SU-DHL-6 (cell line): ENCODE measurements at regions not wholly inside any gene's neighbourhood (a gene's known extent, or its start where the extent isn't known, plus 50 kb on each side); places are given as distances from the start of the nearest gene placed in this dataset.

Experiments
- H2AFZ ChIP-seq: fragments of 200-600 bp; sonication (generic); 2 replicates; pipeline ENCODE4 v1.6.1; 2014; ENCODE audit warnings: low read depth, mild to moderate bottlenecking, moderate library complexity, mixed read lengths, antibody characterized with exemption, low read length; ENCODE audit not compliant: severe bottlenecking
- H3F3A ChIP-seq: fragments of 200-600 bp; shearing (Covaris generic); 2 replicates; pipeline ENCODE4 v1.6.0; 2016; ENCODE audit warnings: antibody characterized with exemption, mild to moderate bottlenecking; ENCODE audit not compliant: insufficient read depth
- H3K27ac ChIP-seq: fragments of 200-600 bp; sonication (generic); 2 replicates; pipeline ENCODE4 v1.5.1; 2016; ENCODE audit warnings: low read depth, mild to moderate bottlenecking, low read length, moderate library complexity, mixed read lengths
- H3K27me3 ChIP-seq: fragments of 200-600 bp; sonication (generic), shearing (Covaris generic); 2 replicates; pipeline ENCODE4 v1.6.0; 2014; ENCODE audit warnings: mild to moderate bottlenecking, low read length
- H3K36me3 ChIP-seq: fragments of 200-600 bp; sonication (generic); 2 replicates; pipeline ENCODE4 v1.6.1; 2014; ENCODE audit warnings: mild to moderate bottlenecking, low read length, mixed read lengths
- H3K4me2 ChIP-seq: fragments of 300-600, 200-600 bp; shearing (Covaris generic), sonication (generic); 2 replicates; pipeline ENCODE4 v1.6.0; 2014; ENCODE audit warnings: low read length, low read depth, mild to moderate bottlenecking; ENCODE audit not compliant: poor library complexity, severe bottlenecking
- H3K4me3 ChIP-seq: fragments of 200-600 bp; sonication (generic); 2 replicates; pipeline ENCODE4 v1.5.1; 2014; ENCODE audit warnings: antibody characterized with exemption, low read length, mild to moderate bottlenecking, mixed read lengths; ENCODE audit not compliant: insufficient read depth, poor library complexity, severe bottlenecking
- H3K79me2 ChIP-seq: fragments of 200-600 bp; sonication (generic); 2 replicates; pipeline ENCODE4 v1.6.1; 2014; ENCODE audit warnings: mild to moderate bottlenecking, low read length, moderate library complexity; ENCODE audit not compliant: insufficient read depth
- H3K9ac ChIP-seq: fragments of 200-600 bp; sonication (generic); 2 replicates; pipeline ENCODE4 v1.7.0; 2014; ENCODE audit warnings: mild to moderate bottlenecking, low read length
- H3K9me2 ChIP-seq: fragments of 200-600 bp; sonication (generic); replicated peaks from 2 replicates; pipeline ENCODE4 v1.6.1; 2014; ENCODE audit warnings: low read length; ENCODE audit not compliant: insufficient read depth
- H3K9me3 ChIP-seq: fragments of 200-600 bp; sonication (generic); 2 replicates; pipeline ENCODE4 v1.6.1; 2014; ENCODE audit warnings: low read length, mixed read lengths; ENCODE audit not compliant: insufficient read depth
- H4K20me1 ChIP-seq: fragments of 200-600 bp; sonication (generic); 2 replicates; pipeline ENCODE4 v1.6.1; 2014; ENCODE audit warnings: low read depth, mild to moderate bottlenecking, antibody characterized with exemption, low read length, moderate library complexity, mixed read lengths
- EZH2phosphoT487 ChIP-seq: fragments of 200-600 bp; sonication (generic), shearing (Covaris generic); conservative IDR thresholded peaks from 2 replicates; pipeline ENCODE4 v1.6.1; 2018; ENCODE audit warnings: mild to moderate bottlenecking, antibody characterized with exemption, low read length, moderate library complexity, mixed read lengths
- TF ChIP-seq, protein P1 (sequence below): fragments of 200-600 bp; sonication (generic); IDR thresholded peaks from one replicate; pipeline ENCODE4 v1.5.1; 2017; ENCODE audit warnings: antibody characterized with exemption, mild to moderate bottlenecking, low read length, moderate library complexity; ENCODE audit not compliant: insufficient read depth, poor library complexity, severe bottlenecking

DNA sequence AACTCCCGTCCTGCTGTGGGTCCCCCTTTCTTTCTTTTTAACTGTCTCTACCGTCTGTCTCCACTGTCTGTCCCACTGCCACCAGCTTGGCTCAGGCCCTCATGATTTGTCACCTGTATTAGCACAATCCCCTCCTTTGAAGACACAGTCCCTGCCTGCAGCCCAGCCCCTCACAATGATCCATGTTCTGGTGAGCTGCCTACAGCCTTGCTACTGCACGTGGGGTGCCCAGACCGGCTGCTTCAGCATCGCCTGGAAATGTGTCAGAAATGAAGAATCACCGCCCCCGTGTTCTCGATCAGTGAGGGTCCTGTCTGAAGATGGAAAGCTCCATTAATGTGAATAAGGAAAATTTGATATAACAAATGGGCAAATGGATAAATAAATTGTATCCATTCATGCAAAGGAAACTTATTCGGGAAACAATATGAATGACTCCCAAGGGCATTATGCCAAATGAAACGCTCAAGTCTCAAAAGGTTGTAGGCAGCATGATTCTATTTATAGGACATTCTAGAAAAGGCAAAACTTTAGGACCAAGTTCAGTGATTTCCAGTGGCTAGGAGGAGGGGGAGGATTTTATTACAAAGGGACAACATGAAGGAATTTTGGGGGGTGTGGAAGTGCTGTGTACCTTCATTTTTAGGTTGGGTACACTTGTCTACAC lies 59.4 kb upstream of the CD83 start:
- Histone ChIP-seq H3K4me3 (no peak overlapping the region), H3K9me3 (no peaks in the 10 kb centered on the region), H3K27me3 (no peaks in the 10 kb centered on the region), H4K20me1 (no peaks in the 10 kb centered on the region), H3K36me3 (no peaks in the 10 kb centered on the region), H3K9ac (no peak overlapping the region), H3K4me2 (no peak overlapping the region), H3K79me2 (no peaks in the 10 kb centered on the region), H3K27ac (no peak overlapping the region), H2AFZ (no peak overlapping the region), H3F3A (no peaks in the 10 kb centered on the region), H3K9me2 (no peaks in the 10 kb centered on the region)
- TF ChIP-seq EZH2phosphoT487: no peak

DNA sequence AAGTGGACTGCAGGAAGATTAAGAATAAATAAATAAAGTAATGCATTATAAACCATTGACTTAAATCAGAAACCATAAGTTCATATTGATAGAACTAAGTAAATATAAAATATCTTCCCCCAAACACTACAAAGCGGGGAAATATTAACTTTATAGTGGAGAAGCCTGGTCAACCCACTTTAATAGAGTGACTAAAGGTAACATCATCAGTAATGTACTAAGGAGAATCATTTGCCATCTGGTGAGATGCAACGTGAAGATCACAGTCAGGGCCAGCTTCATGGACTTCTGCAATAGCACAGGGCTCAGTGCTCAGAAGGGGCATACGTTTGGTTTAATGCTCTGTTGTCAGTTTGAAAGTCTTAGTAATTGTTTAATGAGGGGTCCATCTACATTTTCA lies 58.8 kb upstream of the CD83 start:
- Histone ChIP-seq H4K20me1 (no peaks in the 10 kb centered on the region), H3K27me3 (no peaks in the 10 kb centered on the region), H3K9ac (no peak overlapping the region), H2AFZ (no peak overlapping the region), H3K79me2 (no peaks in the 10 kb centered on the region), H3F3A (no peaks in the 10 kb centered on the region), H3K9me3 (no peaks in the 10 kb centered on the region), H3K27ac (no peak overlapping the region), H3K4me2 (no peak overlapping the region), H3K9me2 (no peaks in the 10 kb centered on the region), H3K36me3 (no peaks in the 10 kb centered on the region), H3K4me3 (no peak overlapping the region)
- TF ChIP-seq, protein P1, sequence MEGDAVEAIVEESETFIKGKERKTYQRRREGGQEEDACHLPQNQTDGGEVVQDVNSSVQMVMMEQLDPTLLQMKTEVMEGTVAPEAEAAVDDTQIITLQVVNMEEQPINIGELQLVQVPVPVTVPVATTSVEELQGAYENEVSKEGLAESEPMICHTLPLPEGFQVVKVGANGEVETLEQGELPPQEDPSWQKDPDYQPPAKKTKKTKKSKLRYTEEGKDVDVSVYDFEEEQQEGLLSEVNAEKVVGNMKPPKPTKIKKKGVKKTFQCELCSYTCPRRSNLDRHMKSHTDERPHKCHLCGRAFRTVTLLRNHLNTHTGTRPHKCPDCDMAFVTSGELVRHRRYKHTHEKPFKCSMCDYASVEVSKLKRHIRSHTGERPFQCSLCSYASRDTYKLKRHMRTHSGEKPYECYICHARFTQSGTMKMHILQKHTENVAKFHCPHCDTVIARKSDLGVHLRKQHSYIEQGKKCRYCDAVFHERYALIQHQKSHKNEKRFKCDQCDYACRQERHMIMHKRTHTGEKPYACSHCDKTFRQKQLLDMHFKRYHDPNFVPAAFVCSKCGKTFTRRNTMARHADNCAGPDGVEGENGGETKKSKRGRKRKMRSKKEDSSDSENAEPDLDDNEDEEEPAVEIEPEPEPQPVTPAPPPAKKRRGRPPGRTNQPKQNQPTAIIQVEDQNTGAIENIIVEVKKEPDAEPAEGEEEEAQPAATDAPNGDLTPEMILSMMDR: no peak

DNA sequence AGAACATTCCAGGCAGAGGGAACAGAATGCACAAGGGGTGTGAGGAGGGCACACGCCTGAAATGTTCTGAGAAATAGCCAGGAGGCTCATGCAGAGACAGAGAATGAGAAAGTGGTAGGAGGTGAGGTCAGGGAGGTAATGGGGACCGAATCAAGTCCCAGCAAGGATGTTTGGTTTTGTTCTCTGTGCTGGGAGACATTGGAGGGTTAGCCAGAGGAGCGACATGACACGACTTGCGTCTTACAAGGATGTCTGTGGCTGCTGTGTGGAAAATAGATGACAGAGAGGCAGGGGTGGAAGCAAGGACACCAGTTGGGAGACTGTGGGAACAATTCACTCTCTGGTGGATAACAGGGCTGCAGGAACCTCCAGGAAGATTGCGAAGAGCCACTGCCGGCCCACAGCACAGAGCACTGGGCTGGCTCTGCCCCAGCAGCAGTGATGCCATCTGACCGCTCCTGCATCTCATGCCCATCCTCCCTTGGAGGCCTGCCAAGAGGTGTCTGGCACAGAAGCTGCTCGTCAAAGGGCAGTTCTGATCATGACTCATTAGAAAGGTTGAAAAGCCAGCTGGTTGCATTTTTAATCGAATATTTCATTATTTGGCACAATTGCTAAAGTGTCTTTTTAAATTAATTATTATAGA lies 57.7 kb upstream of the CD83 start:
- Histone ChIP-seq H3F3A (no peaks in the 10 kb centered on the region), H3K79me2 (no peaks in the 10 kb centered on the region), H3K4me2 (no peak overlapping the region), H3K27me3 (no peaks in the 10 kb centered on the region), H3K36me3 (no peaks in the 10 kb centered on the region), H3K9me2 (no peaks in the 10 kb centered on the region), H3K9ac (no peak overlapping the region), H2AFZ (no peak overlapping the region), H4K20me1 (no peaks in the 10 kb centered on the region), H3K4me3 (no peak overlapping the region), H3K9me3 (no peaks in the 10 kb centered on the region), H3K27ac (no peak overlapping the region)
- TF ChIP-seq EZH2phosphoT487: no peak
- TF ChIP-seq, protein P1: no peak

DNA sequence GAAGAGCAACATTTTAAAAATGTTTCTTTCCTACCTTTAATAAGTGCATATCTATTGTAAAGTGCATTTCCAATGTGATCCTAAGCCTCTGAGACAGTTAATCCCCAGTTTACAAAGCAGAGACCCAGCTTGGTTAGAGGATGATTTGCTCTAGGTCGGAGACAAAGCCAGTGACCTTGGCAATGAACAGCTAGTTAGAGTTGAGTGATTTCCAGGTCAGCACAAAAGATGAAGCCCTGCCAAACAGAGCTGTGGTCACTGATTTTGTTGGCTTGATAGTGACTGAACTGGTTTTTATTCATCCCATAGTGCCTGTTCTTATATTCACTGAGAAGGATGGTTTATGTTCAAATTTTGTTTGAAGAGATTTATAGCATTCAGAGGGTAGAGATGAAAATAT lies 56.6 kb upstream of the CD83 start:
- H3K79me2 ChIP-seq: no peaks in the 10 kb centered on the region
- H3K27me3 ChIP-seq: no peaks in the 10 kb centered on the region
- no peak overlapping the region for H3K27ac ChIP-seq
- no peak overlapping the region for H3K4me3 ChIP-seq
- H3K9ac ChIP-seq: no peak overlapping the region
- no peaks in the 10 kb centered on the region for H3F3A ChIP-seq
- no peak overlapping the region for H2AFZ ChIP-seq
- H3K4me2 ChIP-seq: no peak overlapping the region
- TF ChIP-seq EZH2phosphoT487: no peak
- TF ChIP-seq, protein P1: no peak
- H3K9me2 ChIP-seq: no peaks in the 10 kb centered on the region
- no peaks in the 10 kb centered on the region for H3K36me3 ChIP-seq
- H4K20me1 ChIP-seq: no peaks in the 10 kb centered on the region
- H3K9me3 ChIP-seq: no peaks in the 10 kb centered on the region
